ENCODE measurements at regions not wholly inside any gene's neighbourhood (a gene's known extent, or its start where the extent isn't known, plus 50 kb on each side); places are given as distances from the start of the nearest gene placed in this dataset.
"Not testable (repeated sequence)": the region's sequence is repeated elsewhere in the genome, so short reads cannot be mapped to it uniquely, and the experiment has no call there.

GRCh38 chr10:124319520-124319919 lies 99.2 kb downstream of the OAT start:
- TF ChIP-seq CTCF, EP300 (IDR thresholded peaks at IDR 0.05): not testable (repeated sequence)

Measured in esophagus muscularis mucosa (tissue), 3 donors.